GM12864 (cell line): ENCODE measurements at regions not wholly inside any gene's neighbourhood (a gene's known extent, or its start where the extent isn't known, plus 50 kb on each side); places are given as distances from the start of the nearest gene placed in this dataset.

ENCODE experiments used
- DNase-seq: peaks from one replicate; pipeline ENCODE4 v3.0.0-alpha.2; 2011; ENCODE audit warnings: low read depth
- H3K4me3 ChIP-seq: 2 replicates; pipeline ENCODE4 v1.5.1; 2011; ENCODE audit warnings: mild to moderate bottlenecking, low read depth, low read length, control low read depth
- TF ChIP-seq, protein P1 (sequence below): IDR thresholded peaks from 2 replicates; pipeline ENCODE4 v1.5.1; 2011; ENCODE audit warnings: low read depth, mild to moderate bottlenecking, moderate library complexity, low read length, control low read depth, inconsistent platforms; ENCODE audit errors: missing control alignments

- DNase-seq, result no peak
- TF ChIP-seq, protein P1, sequence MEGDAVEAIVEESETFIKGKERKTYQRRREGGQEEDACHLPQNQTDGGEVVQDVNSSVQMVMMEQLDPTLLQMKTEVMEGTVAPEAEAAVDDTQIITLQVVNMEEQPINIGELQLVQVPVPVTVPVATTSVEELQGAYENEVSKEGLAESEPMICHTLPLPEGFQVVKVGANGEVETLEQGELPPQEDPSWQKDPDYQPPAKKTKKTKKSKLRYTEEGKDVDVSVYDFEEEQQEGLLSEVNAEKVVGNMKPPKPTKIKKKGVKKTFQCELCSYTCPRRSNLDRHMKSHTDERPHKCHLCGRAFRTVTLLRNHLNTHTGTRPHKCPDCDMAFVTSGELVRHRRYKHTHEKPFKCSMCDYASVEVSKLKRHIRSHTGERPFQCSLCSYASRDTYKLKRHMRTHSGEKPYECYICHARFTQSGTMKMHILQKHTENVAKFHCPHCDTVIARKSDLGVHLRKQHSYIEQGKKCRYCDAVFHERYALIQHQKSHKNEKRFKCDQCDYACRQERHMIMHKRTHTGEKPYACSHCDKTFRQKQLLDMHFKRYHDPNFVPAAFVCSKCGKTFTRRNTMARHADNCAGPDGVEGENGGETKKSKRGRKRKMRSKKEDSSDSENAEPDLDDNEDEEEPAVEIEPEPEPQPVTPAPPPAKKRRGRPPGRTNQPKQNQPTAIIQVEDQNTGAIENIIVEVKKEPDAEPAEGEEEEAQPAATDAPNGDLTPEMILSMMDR, result no peak
- no peak overlapping the region for H3K4me3 ChIP-seq
Measured at GRCh38 chr2:2507417-2507997, 176.4 kb upstream of the MYT1L start.

GRCh38 chr2:2506536-2506935 is 175.5 kb upstream of the MYT1L start:
- no peak overlapping the region for H3K4me3 ChIP-seq
- TF ChIP-seq, protein P1, result no peak
- no peak for DNase-seq

DNA sequence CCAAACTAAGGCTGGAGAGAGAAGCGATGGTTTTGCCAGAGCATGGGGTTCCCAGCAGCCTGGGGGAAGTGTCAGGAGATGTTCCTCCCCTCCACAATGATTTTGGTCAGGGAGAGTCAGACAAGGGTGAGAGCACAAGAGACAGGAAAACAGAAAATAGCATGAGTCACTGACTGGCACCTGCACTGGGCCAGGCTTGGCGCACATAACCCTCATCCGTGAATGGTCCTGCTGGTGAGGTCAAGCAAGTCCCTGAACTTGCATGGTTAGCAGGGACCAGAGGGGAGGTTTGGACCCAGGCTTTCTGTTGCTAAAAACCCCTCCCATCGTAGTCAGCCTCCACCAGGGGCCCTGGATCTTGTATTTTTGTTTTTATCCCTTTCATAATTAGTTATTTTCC is 174.5 kb upstream of the MYT1L start:
- no peak for DNase-seq

DNA sequence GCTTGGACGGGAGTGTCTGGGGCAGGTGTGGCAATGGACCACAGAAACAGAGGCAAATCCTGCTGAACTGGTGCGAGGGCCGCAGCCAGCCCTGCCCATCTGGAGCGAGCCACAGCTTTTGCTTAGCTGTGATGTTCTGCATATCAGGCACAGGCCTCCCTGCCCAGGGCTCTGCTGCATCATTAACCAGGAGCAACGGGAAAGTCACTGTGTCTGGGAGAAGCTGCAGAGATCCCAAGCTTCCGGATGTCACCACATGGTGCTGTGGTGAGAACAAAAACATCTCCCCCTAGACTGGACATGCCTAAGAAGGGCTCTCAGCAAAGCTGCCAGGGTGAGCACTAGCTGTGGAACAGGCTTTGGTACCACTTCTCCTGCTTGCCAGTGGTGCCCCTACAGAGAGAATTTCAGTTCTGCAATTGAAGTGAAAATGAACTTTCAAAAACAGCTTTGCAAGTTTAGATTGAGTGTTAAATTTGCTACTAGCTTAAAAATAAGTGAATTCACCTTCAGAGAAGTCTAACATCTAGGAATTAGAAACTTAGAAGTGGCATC is 172.9 kb upstream of the MYT1L start:
- no peak overlapping the region for H3K4me3 ChIP-seq
- TF ChIP-seq, protein P1, result no peak
- DNase-seq, result no peak

More for the DNA sequence above, 174.5 kb upstream of the MYT1L start:
- TF ChIP-seq, protein P1, result no peak
- H3K4me3 ChIP-seq, result no peak overlapping the region

- TF ChIP-seq, protein P1, result no peak
- DNase-seq, result no peak
Measured at GRCh38 chr2:2502201-2502549, 171.1 kb upstream of the MYT1L start.

DNA sequence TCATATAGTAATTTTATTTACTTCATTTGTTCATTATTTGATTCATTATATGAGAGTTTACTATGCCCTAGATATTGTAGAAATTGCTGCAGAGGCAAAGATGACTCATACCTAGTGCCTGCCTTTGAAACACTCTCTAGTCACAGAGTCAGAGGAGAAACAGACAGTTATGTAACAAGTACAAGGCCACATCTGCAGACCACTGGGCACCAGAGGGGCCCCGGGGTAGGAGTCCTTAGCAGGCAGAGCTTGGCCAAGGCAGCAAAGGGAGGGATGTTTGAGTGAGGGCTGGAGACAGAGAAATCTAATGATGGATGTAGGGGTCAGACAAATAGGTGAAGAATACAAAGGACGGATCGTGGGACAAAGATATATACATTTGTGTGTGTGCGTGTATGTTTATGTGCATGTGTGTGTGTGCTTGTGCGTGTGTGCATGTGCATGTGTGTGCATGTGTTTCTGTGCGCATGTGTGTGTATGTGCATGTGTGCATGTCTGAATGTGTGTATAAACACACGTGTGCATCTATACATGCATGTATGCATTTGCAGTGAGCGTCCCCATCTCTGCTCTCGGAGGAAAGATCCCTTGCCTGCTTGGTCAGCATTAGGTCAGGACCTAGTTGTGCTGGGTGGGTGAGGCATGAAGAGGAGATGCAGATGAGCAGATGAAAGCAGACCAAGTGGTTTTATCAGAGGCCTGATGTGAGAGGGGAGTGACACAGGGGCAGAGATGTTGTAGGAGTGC is 170.6 kb upstream of the MYT1L start:
- no peak overlapping the region for H3K4me3 ChIP-seq
- TF ChIP-seq, protein P1, result no peak
- no peak for DNase-seq

More at GRCh38 chr2:2502201-2502549, 171.1 kb upstream of the MYT1L start:
- H3K4me3 ChIP-seq, result no peak overlapping the region

- TF ChIP-seq, protein P1, result no peak
- DNase-seq, result no peak
- no peak overlapping the region for H3K4me3 ChIP-seq
Measured at GRCh38 chr2:2495606-2496005, 164.5 kb upstream of the MYT1L start.
